Effector memory CD8-positive, alpha-beta T cell (primary cell): ENCODE measurements at regions not wholly inside any gene's neighbourhood (a gene's known extent, or its start where the extent isn't known, plus 50 kb on each side); places are given as distances from the start of the nearest gene placed in this dataset.
"Not testable (repeated sequence)": the region's sequence is repeated elsewhere in the genome, so short reads cannot be mapped to it uniquely, and the experiment has no call there.

ENCODE experiments used
- ATAC-seq: fragments of 150-1000 bp; cut with Tn5 transposase; replicated peaks from 2 replicates; pipeline ENCODE4 v1.10.0; 2021; ENCODE audit warnings: mild to moderate bottlenecking, moderate library complexity
- DNase-seq, 3 experiments: peaks; one replicate each; pipeline ENCODE4 v3.0.0; 2021
- H3K27ac Mint-ChIP-seq, 2 donors: one replicate each; pipeline ENCODE4 v1.8.0; 2022; ENCODE audit warnings: mild to moderate bottlenecking in 2 of 2, mixed read lengths in 2 of 2, moderate library complexity in 2 of 2
- H3K27me3 Mint-ChIP-seq, 2 donors: one replicate each; pipeline ENCODE4 v1.8.0; 2022; ENCODE audit warnings: mixed read lengths in 2 of 2
- H3K36me3 Mint-ChIP-seq: one replicate; pipeline ENCODE4 v1.8.0; 2022; ENCODE audit warnings: mild to moderate bottlenecking, moderate library complexity, mixed read lengths; ENCODE audit not compliant: insufficient read depth
- H3K4me1 Mint-ChIP-seq, 2 donors: one replicate each; pipeline ENCODE4 v1.8.0; 2022; ENCODE audit warnings: low read depth in 2 of 2, mixed read lengths in 2 of 2
- H3K4me3 Mint-ChIP-seq, 2 donors: one replicate each; pipeline ENCODE4 v1.8.0; 2022; ENCODE audit warnings: mild to moderate bottlenecking in 2 of 2, mixed read lengths in 2 of 2, moderate library complexity in 2 of 2
- H3K9me3 Mint-ChIP-seq, 2 donors: one replicate each; pipeline ENCODE4 v1.8.0; 2022; ENCODE audit warnings: mixed read lengths in 2 of 2

- Mint-ChIP-seq H3K27me3 (peaks cover 0 to 8% of the 10 kb centered on the region in 2 donors), H3K27ac (no peak overlapping the region), H3K36me3 (no peaks in the 10 kb centered on the region), H3K9me3 (peaks cover 6 to 11% of the 10 kb centered on the region in 2 donors), H3K4me3 (no peak overlapping the region), H3K4me1 (no peaks in the 10 kb centered on the region)
- ATAC-seq (no peak), DNase-seq (no peak)
Observed at GRCh38 chr10:29869593-29869992, 189.8 kb downstream of the JCAD start.

GRCh38 chr10:29866356-29866755 is 193.0 kb downstream of the JCAD start:
- Mint-ChIP-seq H3K4me3 (no peak overlapping the region), H3K9me3 (peaks cover 6 to 11% of the 10 kb centered on the region in 2 donors), H3K36me3 (no peaks in the 10 kb centered on the region), H3K4me1 (no peaks in the 10 kb centered on the region), H3K27me3 (peaks cover 0 to 11% of the 10 kb centered on the region in 2 donors), H3K27ac (no peak overlapping the region)
- DNase-seq, result no peak
- ATAC-seq, result no peak

GRCh38 chr10:29865700-29866355 is 193.6 kb downstream of the JCAD start:
- Mint-ChIP-seq H3K27me3 (peaks cover 1 to 10% of the 10 kb centered on the region in 2 donors), H3K4me1 (no peaks in the 10 kb centered on the region), H3K4me3 (no peak overlapping the region), H3K36me3 (no peaks in the 10 kb centered on the region), H3K27ac (no peak overlapping the region), H3K9me3 (peaks cover 6 to 8% of the 10 kb centered on the region in 2 donors)
- DNase-seq, result no peak
- no peak for ATAC-seq

- no peak overlapping the region for H3K27ac Mint-ChIP-seq
- no peaks in the 10 kb centered on the region for H3K4me1 Mint-ChIP-seq
- ATAC-seq (no peak), DNase-seq (no peak)
- H3K4me3 Mint-ChIP-seq, result no peak overlapping the region
- peaks cover 11 to 14% of the 10 kb centered on the region in 2 donors for H3K27me3 Mint-ChIP-seq
- H3K36me3 Mint-ChIP-seq, result no peaks in the 10 kb centered on the region
- no peaks in the 10 kb centered on the region for H3K9me3 Mint-ChIP-seq
Observed at GRCh38 chr10:29862923-29863614, 196.3 kb downstream of the JCAD start.

- H3K4me3 Mint-ChIP-seq, result no peak overlapping the region
- no peak for ATAC-seq
- no peak for DNase-seq
- no peaks in the 10 kb centered on the region for H3K4me1 Mint-ChIP-seq
- no peaks in the 10 kb centered on the region for H3K36me3 Mint-ChIP-seq
- H3K9me3 Mint-ChIP-seq, result no peaks in the 10 kb centered on the region
- no peak overlapping the region for H3K27ac Mint-ChIP-seq
- H3K27me3 Mint-ChIP-seq, result peaks cover 16 to 20% of the 10 kb centered on the region in 2 donors
Observed at GRCh38 chr10:29861811-29862505, 197.4 kb downstream of the JCAD start.

DNA sequence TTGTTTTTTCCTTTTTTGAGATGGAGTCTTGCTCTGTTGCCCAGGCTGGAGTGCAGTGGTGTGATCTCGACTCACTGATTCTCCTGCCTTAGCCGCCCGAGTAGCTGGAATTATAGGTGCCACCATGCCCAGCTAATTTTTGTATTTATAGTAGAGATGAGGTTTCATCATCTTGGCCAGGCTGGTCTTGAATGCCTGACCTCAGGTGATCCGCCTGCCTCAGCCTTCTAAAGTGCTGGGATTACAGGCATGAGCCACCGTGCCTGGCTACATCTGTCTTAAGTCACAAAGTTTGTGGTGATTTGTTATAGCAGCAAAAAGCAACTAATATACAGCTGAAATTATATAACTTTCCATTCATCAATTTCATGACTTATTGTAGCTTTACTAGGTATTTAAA is 198.2 kb downstream of the JCAD start:
- H3K36me3 Mint-ChIP-seq, H3K4me3 Mint-ChIP-seq, ATAC-seq, DNase-seq, H3K4me1 Mint-ChIP-seq, H3K27ac Mint-ChIP-seq, H3K9me3 Mint-ChIP-seq: not testable (repeated sequence)
- H3K27me3 Mint-ChIP-seq, result peaks cover 16 to 20% of the 10 kb centered on the region in 2 donors

- no peak overlapping the region for H3K27ac Mint-ChIP-seq
- no peak overlapping the region for H3K4me3 Mint-ChIP-seq
- no peak for ATAC-seq
- no peaks in the 10 kb centered on the region for H3K36me3 Mint-ChIP-seq
- peaks cover 16 to 20% of the 10 kb centered on the region in 2 donors for H3K27me3 Mint-ChIP-seq
- no peaks in the 10 kb centered on the region for H3K4me1 Mint-ChIP-seq
- H3K9me3 Mint-ChIP-seq, result no peaks in the 10 kb centered on the region
- DNase-seq, result no peak
Observed at GRCh38 chr10:29860166-29860565, 199.2 kb downstream of the JCAD start.

GRCh38 chr10:29859521-29860130 is 199.8 kb downstream of the JCAD start:
- no peaks in the 10 kb centered on the region for H3K36me3 Mint-ChIP-seq
- H3K4me1 Mint-ChIP-seq, result no peaks in the 10 kb centered on the region
- ATAC-seq (no peak), DNase-seq (no peak)
- no peak overlapping the region for H3K27ac Mint-ChIP-seq
- H3K4me3 Mint-ChIP-seq, result no peak overlapping the region
- peaks cover 16 to 20% of the 10 kb centered on the region in 2 donors for H3K27me3 Mint-ChIP-seq
- no peaks in the 10 kb centered on the region for H3K9me3 Mint-ChIP-seq

- no peak overlapping the region for H3K4me3 Mint-ChIP-seq
- H3K36me3 Mint-ChIP-seq, result no peaks in the 10 kb centered on the region
- no peak for ATAC-seq
- peaks cover 16 to 22% of the 10 kb centered on the region in 2 donors for H3K27me3 Mint-ChIP-seq
- no peaks in the 10 kb centered on the region for H3K4me1 Mint-ChIP-seq
- no peaks in the 10 kb centered on the region for H3K9me3 Mint-ChIP-seq
- no peak overlapping the region for H3K27ac Mint-ChIP-seq
- DNase-seq, result no peak
Observed at GRCh38 chr10:29858702-29859267, 200.6 kb downstream of the JCAD start.

DNA sequence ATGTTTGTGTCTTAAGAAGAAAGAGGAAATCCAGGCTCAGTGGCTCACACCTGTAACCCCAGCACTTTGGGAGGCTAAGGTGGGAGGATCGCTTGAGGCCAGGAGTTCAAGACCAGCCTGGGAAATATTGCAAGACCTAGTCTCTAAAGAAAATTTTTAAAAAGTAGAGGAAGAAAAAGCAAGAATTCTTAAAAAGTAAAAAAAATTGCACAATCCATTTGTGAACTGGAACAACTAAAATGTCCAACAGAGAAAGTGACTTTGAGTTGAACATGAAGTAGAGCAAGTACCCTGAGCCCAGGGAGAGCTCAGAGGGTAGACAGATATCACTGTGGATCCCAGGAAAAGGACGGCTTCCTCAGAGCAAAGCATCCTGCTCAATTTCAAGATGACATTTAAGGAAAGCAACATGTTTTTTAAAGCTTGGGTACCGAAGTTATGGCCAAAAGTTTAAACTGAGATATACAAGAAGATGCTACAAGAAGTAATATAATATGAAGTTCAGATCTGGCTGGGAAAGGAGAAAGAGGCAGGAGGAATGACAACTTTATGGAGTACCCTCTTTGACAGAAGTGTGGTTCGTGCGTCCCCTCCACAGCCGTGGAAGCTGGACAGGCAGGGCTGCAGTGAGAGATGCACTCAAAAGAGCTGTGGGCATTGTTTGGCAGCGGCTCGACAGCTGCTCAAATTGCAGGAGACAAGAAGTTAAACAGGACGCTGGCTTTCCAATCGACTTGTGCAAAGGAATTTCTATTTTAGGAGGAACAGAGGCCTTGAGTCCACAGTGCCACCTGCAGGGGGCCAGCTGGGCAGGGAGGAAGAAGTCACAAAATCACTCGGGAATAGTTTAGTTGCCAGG is 201.3 kb downstream of the JCAD start:
- H3K4me3 Mint-ChIP-seq, result no peak overlapping the region
- no peak for ATAC-seq
- no peaks in the 10 kb centered on the region for H3K4me1 Mint-ChIP-seq
- no peak overlapping the region for H3K27ac Mint-ChIP-seq
- peaks cover 16 to 22% of the 10 kb centered on the region in 2 donors for H3K27me3 Mint-ChIP-seq
- no peaks in the 10 kb centered on the region for H3K36me3 Mint-ChIP-seq
- no peaks in the 10 kb centered on the region for H3K9me3 Mint-ChIP-seq
- no peak for DNase-seq

GRCh38 chr10:29856295-29856694 is 203.1 kb downstream of the JCAD start:
- no peaks in the 10 kb centered on the region for H3K36me3 Mint-ChIP-seq
- no peaks in the 10 kb centered on the region for H3K4me1 Mint-ChIP-seq
- peaks cover 16 to 24% of the 10 kb centered on the region in 2 donors for H3K27me3 Mint-ChIP-seq
- H3K27ac Mint-ChIP-seq, result no peak overlapping the region
- no peak overlapping the region for H3K4me3 Mint-ChIP-seq
- DNase-seq (no peak), ATAC-seq (no peak)
- H3K9me3 Mint-ChIP-seq, result no peaks in the 10 kb centered on the region

DNA sequence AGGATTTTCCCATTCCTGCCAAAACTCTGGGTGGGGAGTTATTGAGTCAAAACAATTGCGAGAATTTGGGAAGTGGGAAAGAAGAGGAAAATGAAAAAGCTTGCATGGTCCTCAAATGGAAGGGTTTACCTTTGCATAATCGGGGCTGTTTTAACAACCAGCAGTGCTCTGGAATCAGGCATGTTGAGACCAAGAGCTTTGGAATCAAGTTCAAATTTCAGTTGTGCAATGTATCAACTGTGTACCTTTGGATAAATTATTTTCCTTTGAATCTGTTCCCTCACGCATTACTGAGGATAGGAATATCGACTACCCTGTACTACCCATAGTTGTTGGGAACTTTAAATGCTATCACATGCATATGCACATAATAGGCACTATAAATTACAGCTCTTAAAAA is 205.5 kb downstream of the JCAD start:
- H3K27me3 Mint-ChIP-seq, result peaks cover 19 to 30% of the 10 kb centered on the region in 2 donors
- DNase-seq (no peak), ATAC-seq (no peak)
- peaks cover 0 to 5% of the 10 kb centered on the region in 2 donors for H3K4me1 Mint-ChIP-seq
- no peaks in the 10 kb centered on the region for H3K9me3 Mint-ChIP-seq
- no peak overlapping the region for H3K4me3 Mint-ChIP-seq
- H3K27ac Mint-ChIP-seq, result no peak overlapping the region
- no peaks in the 10 kb centered on the region for H3K36me3 Mint-ChIP-seq
